Spleen (tissue), 7 donors: ENCODE measurements at regions not wholly inside any gene's neighbourhood (a gene's known extent, or its start where the extent isn't known, plus 50 kb on each side); places are given as distances from the start of the nearest gene placed in this dataset.
"Not testable (repeated sequence)": the region's sequence is repeated elsewhere in the genome, so short reads cannot be mapped to it uniquely, and the experiment has no call there.

Experiments
- CTCF ChIP-seq, 11 experiments: fragments of 200-600 bp in 7 of 11; fragments of 450-650 bp in 4 of 11; sonication (generic) in 4 of 11; IDR thresholded peaks in 8 of 11; conservative IDR thresholded peaks in 3 of 11; 1 replicate in 7 of 11; 2 replicates in 4 of 11; pipeline versions ENCODE4 v1.4.0 to v1.8.0; 2016 to 2021; ENCODE audit warnings: antibody characterized with exemption in 11 of 11, inconsistent platforms in 4 of 11, mild to moderate bottlenecking in 1 of 11
- POLR2AphosphoS5 ChIP-seq, 3 donors: sonication (generic); formaldehyde crosslinking; IDR thresholded peaks; one replicate each; pipeline ENCODE4 v1.5.1; 2017; ENCODE audit warnings: antibody characterized with exemption in 3 of 3
- donor health status: DM: no; HTN: no; CAD: no; lungs with moderate emphysema.
- donor health status: DM: no; HTN: no; CAD: no.
- donor health status: DM: no; HTN: no; CAD: no.

DNA sequence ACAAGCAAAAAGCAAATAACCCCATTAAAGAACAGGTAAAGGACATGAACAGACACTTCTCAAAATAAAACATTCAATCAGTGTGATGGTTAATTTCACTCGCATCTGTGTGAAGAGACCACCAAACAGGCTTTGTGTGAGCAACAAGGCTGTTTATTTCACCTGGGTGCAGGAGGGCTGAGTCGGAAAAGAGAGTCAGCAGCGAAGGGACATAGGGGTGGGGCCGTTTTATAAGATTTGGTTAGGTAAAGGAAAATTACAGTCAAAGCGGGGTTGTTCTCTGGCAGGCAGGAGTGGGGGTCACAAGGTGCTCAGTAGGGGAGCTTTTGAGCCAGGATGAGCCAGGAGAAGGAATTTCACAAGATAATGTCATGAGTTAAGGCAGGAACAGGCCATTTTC lies 429.5 kb upstream of the ZNF804A start:
- not testable (repeated sequence) for TF ChIP-seq CTCF (IDR thresholded peaks at IDR 0.05 in 8 of 11, conservative IDR thresholded peaks at IDR 0.05 in 3 of 11); POLR2AphosphoS5 (IDR thresholded peaks at IDR 0.05)
